H1 (cell line): ENCODE measurements at regions not wholly inside any gene's neighbourhood (a gene's known extent, or its start where the extent isn't known, plus 50 kb on each side); places are given as distances from the start of the nearest gene placed in this dataset.

ENCODE experiments used
- CTCF ChIA-PET: fragments of 300-600 bp; sonication (Branson Sonifier 250); formaldehyde crosslinking; loops from one replicate; lab custom pipeline; 2021; ENCODE audit not compliant: partially characterized antibody; lab: Charles Lee
- POLR2A ChIA-PET: fragments of 300-600 bp; sonication (Branson Sonifier 250); formaldehyde crosslinking; loops from one replicate; lab custom pipeline; 2021; ENCODE audit warnings: inconsistent platforms; ENCODE audit not compliant: partially characterized antibody; lab: Charles Lee
- DNase-seq, 2 experiments: peaks; one replicate each; pipeline versions ENCODE4 v3.0.0 to v3.0.0-alpha.2; 2010 to 2022; ENCODE audit warnings: low spot score in 2 of 2, low read depth in 1 of 2, mixed read lengths in 1 of 2
- FAIRE-seq: peaks from 2 replicates; lab custom pipeline; 2011; peaks lifted over from hg19 to GRCh38; lab: Jason Lieb, UNC
- H2AFZ ChIP-seq: 2 replicates; pipeline ENCODE4 v1.8.1; 2012; ENCODE audit warnings: low read length, inconsistent platforms
- H2AK5ac ChIP-seq: 2 replicates; pipeline ENCODE4 v1.6.1; 2013; ENCODE audit warnings: low read depth, low read length
- H2BK120ac ChIP-seq: replicated peaks from 2 replicates; pipeline ENCODE3; 2013; ENCODE audit warnings: low read depth, low read length, inconsistent platforms
- H2BK12ac ChIP-seq: 2 replicates; pipeline ENCODE4 v1.6.1; 2013; ENCODE audit warnings: low read depth, low read length
- H2BK15ac ChIP-seq: 2 replicates; pipeline ENCODE4 v1.6.1; 2013; ENCODE audit warnings: low read length
- H2BK20ac ChIP-seq: 2 replicates; pipeline ENCODE4 v1.6.1; 2013; ENCODE audit warnings: low read length
- H2BK5ac ChIP-seq: 2 replicates; pipeline ENCODE4 v1.6.1; 2013; ENCODE audit warnings: low read depth, low read length
- H3K14ac ChIP-seq: 2 replicates; pipeline ENCODE4 v1.6.1; 2013; ENCODE audit warnings: inconsistent platforms; ENCODE audit not compliant: insufficient read length
- H3K18ac ChIP-seq: 2 replicates; pipeline ENCODE4 v1.6.1; 2013; ENCODE audit warnings: low read length; ENCODE audit errors: extremely low read depth
- H3K23ac ChIP-seq: 2 replicates; pipeline ENCODE4 v1.6.1; 2013; ENCODE audit warnings: inconsistent platforms; ENCODE audit not compliant: insufficient read length
- H3K23me2 ChIP-seq: 2 replicates; pipeline ENCODE4 v1.6.1; 2013; ENCODE audit warnings: low read depth, low read length
- H3K27ac ChIP-seq: 2 replicates; pipeline ENCODE4 v1.6.1; 2011; ENCODE audit warnings: low read depth, low read length, inconsistent platforms
- H3K27me3 ChIP-seq, 4 experiments: replicated peaks in 1 of 4; 1 replicate in 1 of 4; 2 replicates in 3 of 4; pipeline versions ENCODE4 v1.6.1 to v1.8.1; 2011 to 2013; ENCODE audit warnings: low read length in 3 of 4, mild to moderate bottlenecking in 3 of 4, inconsistent platforms in 2 of 4, mixed read lengths in 2 of 4, moderate library complexity in 1 of 4; ENCODE audit not compliant: control insufficient read depth in 3 of 4, insufficient read depth in 3 of 4; ENCODE audit errors: extremely low read depth in 1 of 4
- H3K36me3 ChIP-seq, 4 experiments: 2 replicates each; pipeline versions ENCODE4 v1.6.1 to v1.8.1; 2011 to 2013; ENCODE audit warnings: mild to moderate bottlenecking in 4 of 4, low read length in 3 of 4, moderate library complexity in 2 of 4, control low read depth in 1 of 4, inconsistent platforms in 1 of 4; ENCODE audit not compliant: insufficient read depth in 4 of 4, control insufficient read depth in 2 of 4
- H3K4ac ChIP-seq: replicated peaks from 2 replicates; pipeline ENCODE3; 2013; ENCODE audit warnings: low read length, low read depth, mixed read lengths, inconsistent platforms; ENCODE audit not compliant: insufficient read length
- H3K4me1 ChIP-seq, 4 experiments: replicated peaks in 1 of 4; 1 replicate in 1 of 4; 2 replicates in 3 of 4; pipeline versions ENCODE4 v1.6.1 to v1.8.1; 2011 to 2013; ENCODE audit warnings: low read length in 3 of 4, inconsistent platforms in 2 of 4, mixed read lengths in 1 of 4; ENCODE audit not compliant: insufficient read depth in 4 of 4, control insufficient read depth in 3 of 4
- H3K4me2 ChIP-seq, 2 experiments: 2 replicates each; pipeline versions ENCODE4 v1.6.1 to v1.8.1; 2011 to 2013; ENCODE audit warnings: low read depth in 2 of 2, low read length in 2 of 2, control low read depth in 1 of 2, inconsistent platforms in 1 of 2, mild to moderate bottlenecking in 1 of 2; ENCODE audit not compliant: insufficient read depth in 1 of 2
- H3K4me3 ChIP-seq, 4 experiments: fragments of 200-600, 300-600 bp in 1 of 4; sonication (generic), shearing (Covaris generic), sonication (Bioruptor Twin) in 1 of 4; 2 replicates each; pipeline versions ENCODE4 v1.5.1 to v1.8.1; 2011 to 2016; ENCODE audit warnings: low read length in 4 of 4, low read depth in 3 of 4, control low read depth in 2 of 4, inconsistent platforms in 2 of 4, mild to moderate bottlenecking in 2 of 4, mixed read lengths in 1 of 4, moderate library complexity in 1 of 4; ENCODE audit not compliant: insufficient read depth in 2 of 4; ENCODE audit errors: extremely low read depth in 1 of 4
- H3K56ac ChIP-seq: replicated peaks from 2 replicates; pipeline ENCODE3; 2013; ENCODE audit warnings: low read depth, mild to moderate bottlenecking, mixed read lengths, low read length, inconsistent platforms; ENCODE audit not compliant: insufficient read length
- H3K79me1 ChIP-seq: 2 replicates; pipeline ENCODE4 v1.6.1; 2013; ENCODE audit warnings: low read depth, low read length, control low read depth
- H3K79me2 ChIP-seq, 2 experiments: 2 replicates each; pipeline versions ENCODE4 v1.6.1 to v1.8.1; 2012 to 2013; ENCODE audit warnings: low read length in 2 of 2, mild to moderate bottlenecking in 2 of 2, inconsistent platforms in 1 of 2; ENCODE audit not compliant: insufficient read depth in 2 of 2, control insufficient read depth in 1 of 2
- H3K9ac ChIP-seq, 4 experiments: replicated peaks in 1 of 4; 1 replicate in 1 of 4; 2 replicates in 3 of 4; pipeline versions ENCODE4 v1.6.1 to v1.8.1; 2011 to 2013; ENCODE audit warnings: low read depth in 3 of 4, low read length in 3 of 4, control low read depth in 2 of 4, mild to moderate bottlenecking in 2 of 4, moderate library complexity in 2 of 4, inconsistent platforms in 1 of 4; ENCODE audit errors: extremely low read depth in 1 of 4
- H3K9me3 ChIP-seq, 2 experiments: 2 replicates each; pipeline versions ENCODE4 v1.6.1 to v1.8.1; 2012 to 2013; ENCODE audit warnings: mild to moderate bottlenecking in 2 of 2, moderate library complexity in 2 of 2, control low read depth in 1 of 2, inconsistent platforms in 1 of 2, low read depth in 1 of 2, low read length in 1 of 2, mixed read lengths in 1 of 2; ENCODE audit not compliant: insufficient read depth in 2 of 2
- H4K20me1 ChIP-seq, 2 experiments: replicated peaks in 1 of 2; 2 replicates each; pipeline versions ENCODE3 to v1.8.1; 2011 to 2013; ENCODE audit warnings: inconsistent platforms in 2 of 2, low read length in 2 of 2, mild to moderate bottlenecking in 1 of 2; ENCODE audit not compliant: insufficient read depth in 2 of 2, control insufficient read depth in 1 of 2
- H4K5ac ChIP-seq: 2 replicates; pipeline ENCODE4 v1.6.1; 2013; ENCODE audit warnings: low read length, low read depth, mixed read lengths, inconsistent platforms; ENCODE audit not compliant: insufficient read length
- H4K8ac ChIP-seq: 2 replicates; pipeline ENCODE4 v1.8.0; 2013; ENCODE audit warnings: mild to moderate bottlenecking, moderate library complexity, low read length, inconsistent platforms; ENCODE audit not compliant: insufficient read depth; ENCODE audit errors: extremely low read depth
- H4K91ac ChIP-seq: replicated peaks from 2 replicates; pipeline ENCODE3; 2013; ENCODE audit warnings: low read length, mixed read lengths, inconsistent platforms; ENCODE audit not compliant: insufficient read length
- BCL11A ChIP-seq, 2 experiments: IDR thresholded peaks; one replicate each; pipeline ENCODE4 v1.6.1; 2011; ENCODE audit warnings: low read depth in 2 of 2, low read length in 2 of 2, mild to moderate bottlenecking in 2 of 2
- CHD2 ChIP-seq: IDR thresholded peaks from 2 replicates; pipeline ENCODE4 v1.6.1; 2012; ENCODE audit warnings: low read length, improper control_type of control experiment
- CTCF ChIP-seq, 3 experiments: IDR thresholded peaks; 1 replicate in 2 of 3; 2 replicates in 1 of 3; pipeline versions ENCODE4 v1.5.1 to v1.6.1; 2011; ENCODE audit warnings: low read length in 3 of 3, mild to moderate bottlenecking in 3 of 3, inconsistent platforms in 2 of 3, low read depth in 1 of 3, moderate library complexity in 1 of 3; ENCODE audit not compliant: insufficient read depth in 1 of 3; ENCODE audit errors: control extremely low read depth in 1 of 3
- EGR1 ChIP-seq: IDR thresholded peaks from 2 replicates; pipeline ENCODE4 v1.6.1; 2011; ENCODE audit warnings: low read depth, low read length, borderline replicate concordance
- GABPA ChIP-seq: IDR thresholded peaks from 2 replicates; pipeline ENCODE4 v1.6.1; 2011; ENCODE audit warnings: mild to moderate bottlenecking, low read length, moderate library complexity, borderline replicate concordance; ENCODE audit not compliant: insufficient read depth
- RNF2 ChIP-seq: fragments of 200-900, 300-1000 bp; sonication (generic); IDR thresholded peaks from 2 replicates; pipeline ENCODE4 v1.7.1; 2016; ENCODE audit warnings: borderline replicate concordance, low read depth, mild to moderate bottlenecking, antibody characterized with exemption, low read length; ENCODE audit not compliant: poor library complexity, severe bottlenecking; ENCODE audit errors: missing control alignments
- RXRA ChIP-seq: IDR thresholded peaks from 2 replicates; pipeline ENCODE4 v1.6.1; 2011; ENCODE audit warnings: low read depth, mild to moderate bottlenecking, low read length, moderate library complexity; ENCODE audit not compliant: insufficient read depth
- SUZ12 ChIP-seq: fragments of 200-600 bp; sonication (generic); IDR thresholded peaks from 2 replicates; pipeline ENCODE4 v1.6.1; 2012; ENCODE audit warnings: mild to moderate bottlenecking, inconsistent platforms, low read length, moderate library complexity, mixed read lengths
- TAF7 ChIP-seq: optimal IDR thresholded peaks from 2 replicates; pipeline ENCODE3; 2011; ENCODE audit warnings: low read depth, mild to moderate bottlenecking, inconsistent platforms, low read length, moderate library complexity, borderline replicate concordance
- YY1 ChIP-seq: IDR thresholded peaks from 2 replicates; pipeline ENCODE4 v1.6.1; 2011; ENCODE audit warnings: low read depth, mild to moderate bottlenecking, low read length
- WGBS, 2 experiments: shearing (Covaris generic) in 1 of 2; methylation state at CpG; one replicate each; pipeline versions ENCODE4 v1.1.6 to v1.1.7; 2013 to 2015; ENCODE audit warnings: low lambda C conversion rate in 2 of 2, mixed read lengths in 2 of 2, inconsistent platforms in 1 of 2, low coverage in 1 of 2, missing lambda C conversion rate in 1 of 2; ENCODE audit not compliant: insufficient replicate concordance in 2 of 2, insufficient coverage in 1 of 2, insufficient read length in 1 of 2; ENCODE audit errors: extremely low coverage in 1 of 2, missing lambda C conversion rate in 1 of 2; 5-methylcytosine and 5-hydroxymethylcytosine counted together

DNA sequence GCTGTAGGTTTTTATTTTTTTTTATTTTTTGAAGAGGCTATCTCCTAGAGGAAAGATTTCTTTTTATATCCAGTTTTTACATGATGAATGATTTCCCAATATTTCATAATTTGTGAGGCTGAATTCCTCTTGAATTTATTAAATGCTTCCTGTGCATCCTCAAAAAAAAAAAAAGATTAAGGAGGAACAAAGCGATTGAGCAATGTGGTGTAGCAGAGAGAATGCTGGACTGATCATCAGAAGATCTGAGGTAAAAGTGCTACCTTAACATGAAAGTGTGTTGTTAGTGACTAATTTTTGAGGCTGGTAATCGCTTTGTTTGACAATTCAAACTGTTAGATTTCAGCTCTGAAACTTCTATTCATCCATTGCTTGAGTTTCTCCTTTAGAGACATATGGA is 125.1 kb downstream of the ESM1 start:
- ChIA-PET CTCF (interaction anchor here (0.9 to 1.4 kb wide), 3 partner anchors 15 to 44 kb away, joined by 3 to 5 read pairs (median 4); no protein-coding TSS in a partner anchor), POLR2A (no interaction called here)
- DNase-seq: no peak
- TF ChIP-seq BCL11A (IDR thresholded peaks at IDR 0.05; ENCODE audit: low read depth in 2 of 2, low read length in 2 of 2): no peak
- TF ChIP-seq SUZ12: no peak
- no peak for TF ChIP-seq RNF2
- no peak for TF ChIP-seq TAF7
- TF ChIP-seq CTCF (IDR thresholded peaks at IDR 0.05; ENCODE audit: control extremely low read depth in 1 of 3, insufficient read depth in 1 of 3, low read depth in 1 of 3, low read length in 3 of 3): no peak
- no peak for TF ChIP-seq RXRA
- no peak for TF ChIP-seq YY1
- TF ChIP-seq CHD2: no peak
- no peak for TF ChIP-seq EGR1
- TF ChIP-seq GABPA: no peak

More for the DNA sequence above, 125.1 kb downstream of the ESM1 start:
- no peak overlapping the region for H3K9ac ChIP-seq
- no peak overlapping the region for H2BK5ac ChIP-seq
- H3K18ac ChIP-seq: no peak overlapping the region
- H3K56ac ChIP-seq: no peak overlapping the region
- H3K36me3 ChIP-seq: no peaks in the 10 kb centered on the region
- H4K5ac ChIP-seq: no peak overlapping the region
- H3K79me2 ChIP-seq: no peaks in the 10 kb centered on the region
- H2BK20ac ChIP-seq: no peak overlapping the region
- no peak overlapping the region for H3K4ac ChIP-seq
- no peak overlapping the region for H3K23ac ChIP-seq
- H3K4me1 ChIP-seq: no peaks in the 10 kb centered on the region
- no peak overlapping the region for H3K14ac ChIP-seq
- no peak overlapping the region for H2BK12ac ChIP-seq
- peaks cover 0 to 9% of the 10 kb centered on the region in 2 experiments; a peak in 3 of 4 replicates for H3K9me3 ChIP-seq
- no peak overlapping the region for H2BK120ac ChIP-seq
- H3K23me2 ChIP-seq: no peaks in the 10 kb centered on the region; the same call in 1 of the 2 replicates
- H3K4me3 ChIP-seq: no peak overlapping the region
- no peak overlapping the region for H3K4me2 ChIP-seq
- no peaks in the 10 kb centered on the region for H3K79me1 ChIP-seq
- no peak overlapping the region for H3K27ac ChIP-seq
- no peak overlapping the region for H2BK15ac ChIP-seq
- peaks cover 0 to 1% (median 0%) of the 10 kb centered on the region in 4 experiments; a peak in 1 of 7 replicates for H3K27me3 ChIP-seq
- 93% methylated on average over 2 of the region's 2 CpGs; no CpG with 5 or more reads in 1 of the 2 experiments for WGBS, 2 experiments
- no peak overlapping the region for H2AFZ ChIP-seq
- H2AK5ac ChIP-seq: no peak overlapping the region
- no peak overlapping the region for H4K8ac ChIP-seq
- H4K20me1 ChIP-seq: no peaks in the 10 kb centered on the region
- H4K91ac ChIP-seq: no peak overlapping the region
- no peak for FAIRE-seq
